ENCODE measurements at regions not wholly inside any gene's neighbourhood (a gene's known extent, or its start where the extent isn't known, plus 50 kb on each side); places are given as distances from the start of the nearest gene placed in this dataset.
"Not testable (repeated sequence)": the region's sequence is repeated elsewhere in the genome, so short reads cannot be mapped to it uniquely, and the experiment has no call there.

DNA sequence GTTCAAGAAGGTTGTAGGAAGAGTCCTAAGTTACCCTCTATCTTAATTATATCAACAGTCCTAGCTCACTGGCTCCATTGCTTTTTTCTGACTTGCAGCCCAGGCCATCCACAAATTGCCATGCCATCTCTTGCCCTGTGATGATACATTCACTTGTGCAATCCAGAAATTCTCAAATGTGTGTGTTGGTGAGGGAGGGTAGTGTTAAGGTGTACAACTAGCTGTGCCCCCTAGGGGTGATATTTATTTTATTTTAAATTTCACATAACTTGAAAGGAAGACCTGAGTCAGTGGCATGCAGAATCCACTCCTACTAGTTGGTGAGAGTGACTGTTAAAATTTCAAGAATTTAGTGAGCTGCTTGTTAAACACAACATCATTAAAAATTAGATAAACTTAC lies 156.1 kb upstream of the ANKRD28 start:
- no peak for DNase-seq

DNA sequence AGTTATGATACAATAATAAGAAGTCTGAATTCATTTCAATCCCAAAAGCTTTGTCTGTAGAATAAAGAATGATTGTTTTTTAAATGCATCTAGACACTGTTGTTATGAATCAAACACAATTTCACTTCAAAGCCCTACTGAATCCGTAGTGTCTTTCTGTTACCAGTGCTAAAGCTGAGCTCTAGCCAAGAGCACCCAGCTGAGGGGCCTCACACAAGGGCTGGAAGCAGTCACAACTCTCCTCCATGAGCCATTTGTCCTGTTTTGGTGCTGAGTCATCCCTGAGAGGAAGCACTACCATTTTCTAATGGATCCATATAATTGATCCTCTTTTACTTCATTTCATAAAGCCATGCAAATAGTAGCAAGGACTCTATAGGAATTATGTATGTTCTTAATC lies 158.2 kb upstream of the ANKRD28 start:
- no peak for DNase-seq

DNA sequence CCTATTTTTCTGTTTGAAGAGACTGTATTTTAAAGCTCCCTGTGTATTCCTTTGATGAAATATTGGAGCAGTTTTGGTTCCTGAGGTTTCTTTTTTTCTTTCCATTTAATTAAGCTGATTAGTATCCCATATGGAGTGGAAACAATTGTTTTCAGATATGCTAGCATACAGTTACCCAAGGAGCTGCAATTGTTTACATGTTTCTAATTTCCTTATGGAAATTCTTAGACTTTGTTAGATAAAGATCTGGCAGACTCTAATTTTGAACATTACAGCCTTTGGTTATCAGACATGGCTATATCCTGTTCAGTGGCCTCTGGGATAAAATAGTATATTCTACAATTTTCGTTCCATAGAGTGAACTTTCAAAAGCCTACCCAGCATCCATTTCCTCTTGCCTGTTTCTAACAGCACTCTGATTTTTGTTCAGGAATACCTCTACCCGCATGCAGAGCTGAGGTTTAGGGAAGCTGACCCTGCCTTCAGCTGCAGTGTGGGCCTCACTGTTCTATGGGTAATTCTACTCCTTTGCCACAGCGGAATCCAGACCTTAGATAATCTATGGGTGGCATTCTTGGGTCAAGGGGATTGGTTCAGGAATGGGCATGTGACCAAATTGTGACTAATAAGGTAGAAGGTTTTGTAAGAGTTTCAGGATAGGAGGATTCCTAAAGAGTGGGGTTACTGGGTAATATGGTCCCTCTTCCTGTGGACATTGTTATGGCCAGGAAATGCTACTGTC lies 161.1 kb upstream of the ANKRD28 start:
- no peak for DNase-seq

DNA sequence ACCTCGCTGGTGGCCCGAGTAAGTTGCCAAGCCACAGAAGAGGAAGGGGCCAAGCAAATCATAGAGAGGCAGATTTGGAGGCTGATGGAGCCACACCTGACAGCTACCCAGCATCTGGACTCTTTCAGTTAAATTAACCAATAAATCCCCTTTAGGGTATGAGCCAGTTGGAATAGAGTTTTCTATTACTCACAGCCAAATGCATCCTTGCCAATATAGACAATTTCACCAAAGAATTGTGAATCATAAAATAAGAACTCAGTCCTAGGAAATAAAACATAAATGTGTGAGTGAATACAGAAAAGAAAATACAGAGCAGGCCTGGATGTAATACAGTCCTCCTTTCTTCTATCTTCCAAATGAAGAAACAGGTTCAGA lies 161.6 kb upstream of the ANKRD28 start:
- DNase-seq: no peak

DNA sequence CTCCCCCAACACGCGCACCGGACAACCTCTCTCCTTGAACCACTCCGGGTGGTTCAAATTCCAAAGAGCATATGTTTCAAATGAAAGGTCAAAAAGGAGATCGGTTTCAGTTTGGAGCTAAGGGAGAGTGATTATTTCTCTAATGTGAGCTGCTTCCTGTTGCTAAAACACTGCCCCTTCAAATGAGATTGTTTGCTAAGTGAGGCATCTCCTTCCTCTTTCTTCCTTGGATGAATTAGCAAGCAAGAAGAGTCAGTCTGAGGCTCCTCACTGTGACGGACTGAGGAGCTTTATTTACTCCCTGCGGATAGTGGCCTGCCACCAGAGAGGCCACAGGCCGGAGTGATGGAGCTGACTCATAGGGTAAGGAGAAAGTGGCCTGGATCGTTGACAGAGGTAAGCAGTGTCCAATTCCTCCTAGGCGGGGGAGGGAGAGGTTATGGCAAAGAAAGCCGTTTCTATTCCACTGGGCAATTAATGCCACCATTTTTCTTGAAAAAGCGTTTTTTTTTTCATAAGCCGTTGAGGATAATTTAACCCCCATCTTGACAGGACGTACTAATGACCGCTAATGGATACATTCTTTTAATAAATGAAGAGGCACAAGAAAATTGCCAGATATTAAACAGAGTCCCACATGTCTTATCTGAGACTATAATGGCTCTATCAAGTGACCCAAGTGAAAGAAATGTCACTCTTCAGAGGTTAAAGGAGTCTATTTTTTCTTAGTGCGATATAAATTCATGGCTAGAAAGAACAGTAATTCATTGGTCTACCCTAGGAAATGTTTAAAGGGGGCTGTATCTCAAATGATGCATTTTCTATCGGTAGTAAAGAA lies 167.0 kb upstream of the ANKRD28 start:
- DNase-seq: no peak

DNA sequence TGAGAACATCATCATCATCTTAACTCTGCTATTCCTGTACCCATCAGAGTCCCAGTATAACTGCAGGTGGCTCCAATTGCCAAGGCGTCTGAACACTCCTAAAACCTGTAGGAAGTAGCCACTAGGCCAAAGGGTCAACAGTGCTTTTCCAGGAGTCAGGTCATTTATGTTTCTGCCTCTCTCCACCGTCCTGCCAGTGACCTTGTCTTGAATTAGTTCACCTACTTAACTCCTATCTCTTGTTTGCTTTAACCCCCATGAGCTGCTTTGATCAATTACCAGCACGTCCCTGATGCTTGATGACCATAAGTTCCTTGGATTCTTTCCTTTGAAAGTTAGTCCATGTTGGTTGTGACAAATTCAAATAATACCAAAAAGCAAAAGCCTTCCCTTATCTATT lies 169.8 kb upstream of the ANKRD28 start:
- DNase-seq: no peak

DNA sequence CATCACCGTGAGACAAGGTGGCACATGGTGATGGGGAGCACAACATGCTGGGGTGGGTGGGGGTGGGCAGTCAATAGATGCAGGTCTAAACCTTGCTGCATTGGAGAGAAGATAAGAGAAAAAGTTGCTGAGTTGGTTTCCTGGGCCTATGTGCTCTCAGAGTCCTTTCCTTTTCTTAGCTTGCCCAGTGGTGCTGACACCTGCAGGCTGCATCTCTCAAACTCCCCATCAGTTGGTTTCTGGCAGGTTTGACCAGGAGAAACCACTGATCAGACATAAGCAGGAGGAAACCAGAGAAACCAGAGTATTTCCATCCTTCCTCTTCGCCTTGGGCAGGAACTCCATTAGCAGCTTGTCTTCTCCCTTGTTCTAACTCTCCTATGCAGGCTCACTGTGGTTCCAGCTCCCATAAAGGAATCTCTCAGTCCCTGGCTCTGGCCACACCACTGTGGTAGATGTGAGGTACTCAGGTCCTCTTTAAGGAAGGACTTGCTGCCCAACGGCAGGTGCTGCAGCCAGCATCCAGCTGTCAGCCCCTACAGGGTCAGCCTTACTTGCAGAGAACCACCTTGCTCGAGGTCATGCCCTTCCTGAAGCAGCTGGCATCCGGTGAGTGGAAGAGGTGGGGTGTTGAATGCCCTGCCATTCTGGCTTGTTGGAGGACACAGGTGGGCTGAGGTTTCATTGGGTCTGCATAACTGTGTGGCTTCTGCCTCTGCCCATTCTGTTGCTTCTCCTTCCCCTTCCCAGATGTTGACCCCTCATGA lies 172.3 kb upstream of the ANKRD28 start:
- no peak for DNase-seq

DNA sequence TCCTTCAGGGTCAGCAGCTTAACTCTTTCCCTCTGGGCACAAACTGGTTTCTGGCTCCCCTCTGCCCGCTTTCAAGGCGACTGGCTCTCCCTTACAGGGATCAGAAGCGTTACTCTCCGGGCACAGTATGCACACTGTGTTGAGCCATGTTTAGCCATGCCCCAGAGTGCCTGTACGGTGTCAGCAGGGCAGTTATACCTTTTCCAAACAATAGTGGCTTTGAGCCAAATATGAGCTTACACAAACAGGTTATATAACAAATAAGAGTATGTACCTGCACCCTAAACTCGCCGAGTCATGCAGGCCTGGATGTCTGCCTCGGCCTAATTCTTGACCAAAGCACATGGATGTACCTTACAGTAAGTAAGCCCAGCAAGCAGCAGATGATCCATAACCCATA lies 175.6 kb upstream of the ANKRD28 start:
- no peak for DNase-seq

DNA sequence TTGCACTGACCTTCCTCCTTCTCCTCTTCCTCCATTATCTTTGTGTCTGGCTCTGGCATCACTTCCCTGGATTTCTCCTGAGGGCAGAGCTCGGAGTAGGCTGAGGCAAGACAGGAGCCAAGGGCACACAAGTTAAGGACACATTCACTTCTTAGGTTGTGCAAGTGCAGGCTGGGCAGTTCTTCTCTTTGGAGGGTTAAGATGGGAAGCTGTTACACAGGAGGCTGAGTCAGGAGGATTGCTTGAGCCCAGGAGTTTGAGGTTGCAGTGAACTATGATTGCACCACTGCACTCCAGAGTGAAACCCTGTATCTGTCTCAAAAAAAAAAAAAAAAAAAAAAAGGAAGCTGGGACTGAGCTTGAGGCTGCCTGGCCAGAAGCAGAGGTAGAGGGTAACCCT lies 176.2 kb upstream of the ANKRD28 start:
- no peak for DNase-seq

DNA sequence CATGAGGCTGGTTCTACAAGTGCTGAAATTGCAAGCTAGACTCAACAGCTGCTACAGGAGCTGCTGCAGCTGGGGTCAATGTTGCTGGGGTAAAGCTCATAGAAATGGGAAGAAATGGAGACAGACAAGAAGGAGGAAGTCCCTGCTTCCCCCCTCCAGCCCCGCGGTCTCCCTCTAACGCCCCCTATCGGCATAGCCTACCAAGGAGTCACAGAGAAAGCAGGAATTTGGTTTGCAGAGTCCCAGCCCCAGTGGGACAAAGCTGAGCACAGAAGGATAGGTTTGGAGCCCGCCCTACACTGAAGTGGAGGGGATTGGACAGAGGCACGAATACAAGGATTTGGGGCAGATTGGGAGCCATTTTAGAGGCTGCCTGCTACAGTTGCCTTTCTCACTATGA lies 176.9 kb upstream of the ANKRD28 start:
- DNase-seq: no peak

DNA sequence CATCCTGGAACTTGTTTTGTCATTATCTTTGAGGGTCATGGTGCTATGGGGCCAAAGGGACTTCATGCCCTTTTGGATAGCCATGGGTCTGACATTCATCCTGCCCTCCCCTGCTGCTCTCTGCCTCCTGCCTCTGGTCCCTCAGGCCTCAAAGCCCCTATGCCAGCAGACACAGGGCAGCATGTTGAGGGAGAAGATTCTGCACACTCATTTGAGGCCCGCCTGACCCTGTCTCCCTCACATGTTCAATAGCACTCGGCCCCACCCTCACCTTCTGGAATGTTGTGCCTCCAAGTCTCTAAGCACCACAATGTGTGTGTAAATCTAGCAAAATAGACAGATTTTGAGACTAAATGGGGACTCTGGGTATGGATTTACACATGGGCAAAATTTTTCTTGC lies 178.7 kb upstream of the ANKRD28 start:
- DNase-seq: no peak

DNA sequence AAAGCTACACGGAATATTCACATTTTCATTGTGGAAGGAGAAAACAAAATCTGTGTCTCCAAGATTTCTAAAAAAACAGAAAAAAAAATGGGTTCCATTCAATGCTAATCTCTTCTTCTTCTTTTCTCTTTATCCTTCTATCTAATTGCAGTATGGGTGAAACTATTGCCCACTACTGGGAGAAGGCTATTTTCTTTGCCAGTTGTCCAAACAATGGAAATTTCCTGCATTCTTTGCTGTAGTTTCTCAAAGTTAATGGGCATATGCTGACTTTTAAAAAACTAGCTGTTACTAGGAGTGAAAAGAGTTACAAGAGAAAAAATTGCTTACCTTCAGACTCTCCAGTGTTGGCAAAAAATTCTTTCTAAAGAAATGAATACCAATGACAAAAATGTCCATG lies 179.3 kb upstream of the ANKRD28 start:
- no peak for DNase-seq

DNA sequence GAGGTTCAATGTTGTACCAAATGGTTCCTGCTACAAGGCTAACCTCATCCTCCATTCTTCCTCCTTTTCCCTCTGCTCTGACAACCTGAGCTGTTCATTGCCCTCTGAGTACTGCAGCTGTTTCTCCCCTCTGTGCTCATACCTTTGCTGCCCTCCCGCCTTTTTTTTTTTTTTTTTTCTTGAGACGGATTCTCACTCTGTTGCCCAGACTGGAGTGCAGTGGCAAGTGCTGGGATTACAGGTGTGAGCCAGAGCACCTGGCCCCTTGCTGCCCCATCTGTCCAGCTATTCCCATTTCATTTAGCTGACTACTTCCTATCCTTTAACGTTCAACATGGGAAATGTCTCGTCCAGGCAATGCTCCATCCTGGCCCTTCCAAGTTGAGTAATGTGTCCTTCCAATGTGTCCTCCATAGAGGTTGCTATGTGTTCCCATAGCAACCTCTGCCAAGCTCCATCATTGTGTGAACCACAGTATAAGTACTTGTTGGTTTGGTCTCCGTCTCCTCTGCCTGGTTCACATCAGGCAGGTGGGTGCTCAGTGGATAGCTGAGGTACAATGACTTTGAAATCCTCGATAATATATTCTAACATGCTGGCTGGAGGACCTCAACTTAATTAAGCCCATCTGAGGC lies 179.9 kb upstream of the ANKRD28 start:
- DNase-seq: no peak

DNA sequence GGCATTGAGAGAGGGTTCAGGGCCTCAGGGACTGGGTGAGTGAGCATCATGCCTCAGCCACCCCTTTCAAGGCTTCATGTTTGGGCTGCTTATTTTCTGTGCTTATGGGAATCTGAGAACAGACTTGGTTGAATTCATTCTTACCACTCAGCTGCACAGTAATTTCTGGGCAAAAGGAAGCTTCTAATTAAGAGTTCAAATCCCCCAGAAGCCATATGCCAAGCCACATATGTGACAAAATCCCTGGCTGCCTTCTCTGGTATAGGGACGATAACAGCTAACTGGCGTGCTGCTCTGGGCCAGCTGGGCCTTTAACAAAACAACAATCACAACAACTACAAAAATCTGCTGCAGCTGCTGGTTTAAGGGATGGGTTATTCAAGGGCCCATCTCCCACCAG lies 181.0 kb upstream of the ANKRD28 start:
- DNase-seq: peak; percentile 95

DNA sequence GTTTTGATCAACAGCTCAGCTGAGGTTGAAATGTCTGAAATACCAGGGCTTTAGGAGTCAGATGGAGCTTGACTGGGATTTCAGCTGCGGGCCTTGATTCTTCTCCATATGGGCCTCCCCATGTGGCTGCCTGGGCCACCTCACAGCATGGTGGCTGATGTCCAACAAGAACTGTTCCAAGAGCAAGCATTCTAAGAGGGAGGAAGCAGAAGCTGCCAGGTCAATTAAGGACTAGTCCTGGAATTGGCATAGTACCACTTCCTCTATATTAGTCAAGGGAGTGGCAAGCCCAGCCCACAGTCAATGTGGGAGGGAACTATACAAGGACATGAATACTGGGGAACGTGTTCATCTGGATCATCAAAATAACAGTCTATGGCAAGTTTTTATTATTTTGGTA lies 181.7 kb upstream of the ANKRD28 start:
- peak; percentile 82 for DNase-seq

DNA sequence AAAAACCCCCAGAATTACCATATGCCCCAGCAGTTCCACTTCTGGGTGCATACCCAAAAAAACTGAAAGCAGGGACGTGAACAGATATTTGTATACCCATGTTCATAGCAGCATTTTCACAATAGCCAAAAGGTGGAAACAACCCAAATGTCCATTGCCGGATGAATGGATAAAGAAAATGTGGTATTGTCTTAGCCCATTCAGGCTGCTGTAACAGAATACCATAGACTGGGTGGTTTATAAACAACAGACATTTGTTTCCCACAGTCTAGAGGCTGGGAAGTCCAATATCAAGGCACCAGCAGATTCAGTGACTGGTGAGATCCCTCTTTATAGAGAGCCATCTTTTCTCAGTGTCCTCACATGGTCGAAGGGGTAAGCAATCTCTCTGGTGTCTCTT lies 182.1 kb upstream of the ANKRD28 start:
- no peak for DNase-seq

DNA sequence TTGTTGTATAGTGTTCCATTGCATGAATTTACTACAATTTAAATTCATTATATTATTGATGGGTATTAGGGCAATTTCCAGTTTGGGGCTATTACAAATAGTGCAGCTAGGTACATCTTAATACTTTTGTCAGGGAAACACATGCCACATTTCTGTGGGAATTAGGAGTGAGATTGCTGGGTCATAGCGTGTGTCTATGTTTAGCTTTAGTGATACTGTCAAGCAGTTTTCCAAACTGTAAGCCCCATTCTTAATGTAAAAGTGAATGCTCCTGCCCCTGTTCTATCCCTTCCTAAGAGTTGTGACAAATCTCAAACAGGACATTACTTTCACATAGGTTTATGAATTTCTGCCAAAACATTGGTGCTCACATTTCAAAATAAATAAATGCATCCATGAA lies 184.5 kb upstream of the ANKRD28 start:
- no peak for DNase-seq

DNA sequence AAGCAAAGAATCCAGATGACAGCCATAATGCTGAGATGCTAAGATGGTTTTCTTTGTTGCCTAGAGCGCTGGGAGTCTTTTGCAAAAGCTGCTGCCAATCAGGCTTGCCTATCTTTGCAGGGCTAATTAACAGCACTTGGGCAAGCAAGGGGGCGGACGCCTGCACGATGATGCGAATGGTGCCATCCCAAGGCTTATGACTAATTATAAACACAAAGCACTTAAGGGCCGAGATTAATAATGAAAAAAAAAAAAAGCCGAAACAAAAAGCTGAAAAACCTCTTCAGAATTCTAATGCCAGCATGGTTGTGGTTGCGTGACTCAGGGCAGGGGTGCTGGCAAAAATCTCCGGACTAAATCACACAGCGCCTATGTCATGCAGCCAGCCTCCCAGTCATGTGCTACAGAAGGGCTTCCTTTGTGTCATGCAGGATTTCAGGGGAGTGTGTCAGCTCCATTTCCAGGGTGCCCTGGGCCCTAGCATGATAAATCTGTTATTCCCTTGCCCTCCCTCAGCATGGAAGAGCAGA lies 185.0 kb upstream of the ANKRD28 start:
- no peak for DNase-seq

DNA sequence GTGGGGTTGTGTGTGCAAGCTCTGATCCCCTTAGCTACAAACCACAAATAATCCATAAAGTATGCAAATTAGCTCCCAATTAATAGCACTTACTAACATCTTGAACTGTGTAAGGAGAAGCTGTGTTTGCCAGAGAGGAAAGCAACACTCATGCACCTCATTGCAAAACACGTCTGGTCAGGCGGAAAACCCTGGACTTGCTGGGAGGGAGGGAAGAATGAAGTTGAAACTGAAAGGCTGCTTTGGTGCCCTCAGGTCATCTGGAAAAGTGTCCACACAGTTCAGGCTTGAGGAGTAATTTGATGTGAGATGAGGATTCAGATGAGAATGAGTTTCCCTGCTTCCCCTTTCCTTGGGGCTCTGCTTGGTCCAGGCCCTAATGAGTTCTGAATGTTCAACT lies 185.5 kb upstream of the ANKRD28 start:
- DNase-seq: no peak

DNA sequence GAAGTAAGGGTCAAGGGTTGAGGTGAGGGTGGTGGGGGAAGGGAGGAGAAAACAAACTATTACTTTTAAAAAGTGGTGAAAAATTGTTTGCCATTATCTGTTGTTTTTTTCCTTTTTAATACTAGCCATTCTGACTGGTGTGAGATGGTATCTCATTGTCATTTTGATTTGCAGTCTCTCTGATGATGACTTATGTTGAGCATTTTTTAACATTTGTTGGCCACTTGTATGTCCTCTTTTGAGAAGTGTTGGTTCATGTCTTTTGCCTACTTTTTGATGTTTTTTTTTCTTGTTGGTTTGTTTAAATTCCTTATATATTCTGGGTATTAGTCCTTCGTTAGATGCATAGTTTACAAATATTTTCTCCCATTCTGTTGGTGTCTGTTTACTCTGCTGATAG lies 185.9 kb upstream of the ANKRD28 start:
- DNase-seq: no peak

DNA sequence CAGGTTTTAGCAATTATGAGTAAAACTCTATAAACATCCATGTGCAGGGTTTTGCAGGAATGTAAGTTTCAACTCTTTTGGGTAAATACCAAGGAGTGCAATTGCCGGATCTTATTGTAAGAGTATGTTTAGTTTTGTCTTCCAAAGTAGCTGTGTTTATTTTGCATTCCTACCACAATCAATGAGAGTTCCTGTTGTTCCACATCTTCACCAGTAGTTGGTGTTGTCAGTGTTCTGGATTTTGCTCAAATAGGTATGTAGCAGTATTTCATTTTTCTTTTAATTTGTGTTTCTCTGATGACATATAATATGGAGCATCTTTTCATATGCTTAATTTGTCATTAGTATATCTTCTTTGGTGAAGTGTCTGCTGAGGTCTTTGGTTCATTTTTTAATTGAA lies 185.1 kb upstream of the GALNT15 start:
- no peak for DNase-seq

DNA sequence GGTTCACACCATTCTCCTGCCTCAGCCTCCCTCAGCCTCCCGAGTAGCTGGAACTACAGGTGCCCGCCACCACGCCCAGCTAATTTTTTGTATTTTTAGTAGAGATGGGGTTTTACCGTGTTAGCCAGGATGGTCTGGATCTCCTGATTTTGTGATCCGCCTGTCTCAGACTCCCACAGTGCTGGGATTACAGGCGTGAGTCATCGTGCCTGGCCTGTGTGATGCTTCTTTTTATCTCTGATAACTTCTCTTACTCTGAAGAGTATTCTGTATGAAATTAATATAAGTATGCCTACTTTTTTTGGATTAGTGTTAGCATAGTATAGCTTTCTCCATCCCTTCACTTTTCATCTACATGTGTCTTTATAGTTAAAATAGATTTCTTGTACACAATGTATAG lies 180.8 kb upstream of the GALNT15 start:
- DNase-seq: not testable (repeated sequence)

DNA sequence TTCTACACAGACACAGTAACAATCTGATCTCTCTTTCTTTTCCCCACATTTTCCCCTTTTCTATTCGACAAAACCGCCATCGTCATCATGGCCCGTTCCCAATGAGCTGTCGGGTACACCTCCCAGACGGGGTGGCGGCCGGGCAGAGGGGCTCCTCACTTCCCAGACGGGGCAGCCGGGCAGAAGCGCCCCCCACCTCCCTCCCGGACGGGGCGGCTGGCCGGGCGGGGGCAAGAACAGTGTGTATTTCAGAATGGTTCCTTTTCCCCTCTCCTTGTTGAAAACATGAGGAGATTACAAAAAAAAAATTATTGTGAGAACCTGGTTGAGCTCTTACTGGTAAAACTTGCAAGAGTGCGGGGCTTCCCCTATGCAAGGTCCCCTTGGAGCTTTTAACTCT lies 178.0 kb upstream of the GALNT15 start:
- not testable (repeated sequence) for DNase-seq

All from NCI-H1694 (cell line).